ENCODE measurements at regions not wholly inside any gene's neighbourhood (a gene's known extent, or its start where the extent isn't known, plus 50 kb on each side); places are given as distances from the start of the nearest gene placed in this dataset.

- DNase-seq: no peak
Observed at GRCh38 chr3:163927521-163927920, 1150.8 kb downstream of the SI start.

GRCh38 chr3:163924600-163924999 lies 1153.7 kb downstream of the SI start:
- DNase-seq: peak; percentile 77

GRCh38 chr3:163919154-163919553 lies 1159.1 kb downstream of the SI start:
- DNase-seq: peak; percentile 47

DNA sequence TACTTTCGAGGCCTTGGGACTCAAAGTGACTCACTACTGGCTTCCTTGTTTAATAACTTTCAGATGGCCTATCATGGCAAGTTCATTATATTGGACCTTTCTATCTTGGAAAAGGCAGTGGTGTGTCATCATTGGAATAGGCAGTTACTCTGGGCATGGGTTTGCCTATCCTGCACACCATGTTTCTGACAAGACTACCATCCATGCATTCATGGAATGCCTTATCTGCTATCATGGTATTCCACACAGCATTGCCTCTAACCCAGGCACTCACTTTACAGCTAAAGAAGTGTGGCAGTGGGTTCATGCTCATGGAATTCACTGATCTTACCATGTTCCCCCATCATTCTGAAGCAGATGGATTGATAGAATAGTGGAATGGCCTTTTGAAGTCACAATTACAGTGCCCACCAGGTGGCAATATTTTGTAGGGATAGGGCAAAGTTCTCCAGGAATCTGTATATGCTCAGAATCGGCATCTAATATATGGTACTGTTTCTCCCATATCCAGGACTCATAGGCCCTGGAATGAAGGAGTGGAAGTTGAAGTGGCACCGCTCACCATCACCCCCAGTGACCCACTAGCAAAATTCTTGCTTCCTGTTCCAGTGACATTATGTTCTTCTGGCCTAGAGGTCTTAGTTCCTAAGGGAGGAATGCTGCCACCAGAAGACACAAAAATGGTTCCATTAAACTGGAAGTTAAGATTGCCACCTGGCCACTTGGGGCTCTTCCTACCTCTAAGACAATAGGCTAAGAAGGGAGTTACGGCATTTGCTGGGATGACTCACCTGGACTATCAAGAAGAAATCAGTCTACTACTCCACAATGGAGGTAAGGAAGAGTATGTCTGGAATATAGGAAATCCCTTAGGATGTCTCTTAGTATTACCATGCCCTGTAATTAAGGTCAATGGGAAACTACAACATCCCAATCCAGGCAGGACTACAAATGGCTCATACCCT lies 1161.4 kb downstream of the SI start:
- peak; percentile 72 for DNase-seq

GRCh38 chr3:163915280-163915679 lies 1163.0 kb downstream of the SI start:
- no peak for DNase-seq

- DNase-seq: no peak
Observed at GRCh38 chr3:163914567-163914966, 1163.7 kb downstream of the SI start.

GRCh38 chr3:163891771-163892170 lies 1186.5 kb downstream of the SI start:
- no peak for DNase-seq

GRCh38 chr3:163890661-163891060 lies 1187.6 kb downstream of the SI start:
- no peak for DNase-seq

GRCh38 chr3:163879172-163879571 lies 1199.1 kb downstream of the SI start:
- DNase-seq: no peak

GRCh38 chr3:163878396-163878795 lies 1199.9 kb downstream of the SI start:
- DNase-seq: peak; percentile 17

DNA sequence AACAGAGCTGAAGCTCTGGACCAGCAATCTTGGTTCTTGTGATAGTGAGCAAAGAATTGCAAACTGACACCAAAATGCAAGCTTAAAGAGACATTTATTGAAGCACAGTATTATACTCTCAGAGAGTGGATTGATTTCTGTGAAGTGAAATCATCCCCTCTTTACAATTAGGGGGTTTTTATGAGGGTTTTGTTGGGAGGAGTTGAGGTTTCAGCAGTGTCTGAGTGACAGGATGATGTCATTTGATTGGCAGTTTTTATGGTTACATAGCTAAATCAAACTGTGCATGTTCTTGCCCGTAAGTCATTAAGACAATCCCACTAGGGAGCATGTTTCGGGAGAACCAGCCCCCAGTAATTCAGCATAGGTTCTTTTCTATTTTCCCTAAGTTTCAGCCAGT lies 1200.5 kb downstream of the SI start:
- DNase-seq: no peak

DNA sequence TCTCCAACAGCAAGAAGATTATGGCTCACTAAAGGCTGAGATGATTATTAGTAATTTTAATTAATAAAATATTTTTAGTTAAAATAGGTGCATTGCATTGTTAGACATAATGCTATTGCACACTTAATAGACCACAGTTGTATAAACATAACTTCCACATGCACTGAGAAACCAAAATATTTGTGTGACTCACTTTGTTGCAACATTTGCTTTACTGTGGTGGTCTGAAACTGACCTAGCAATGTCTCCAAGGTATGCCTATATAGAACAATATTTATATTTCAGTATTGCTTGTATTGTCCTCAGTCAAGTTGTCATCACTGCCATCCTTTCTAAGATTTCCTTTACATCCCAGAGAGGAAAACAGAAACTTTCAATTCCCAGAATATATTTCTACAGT lies 1215.2 kb downstream of the SI start:
- DNase-seq: no peak

DNA sequence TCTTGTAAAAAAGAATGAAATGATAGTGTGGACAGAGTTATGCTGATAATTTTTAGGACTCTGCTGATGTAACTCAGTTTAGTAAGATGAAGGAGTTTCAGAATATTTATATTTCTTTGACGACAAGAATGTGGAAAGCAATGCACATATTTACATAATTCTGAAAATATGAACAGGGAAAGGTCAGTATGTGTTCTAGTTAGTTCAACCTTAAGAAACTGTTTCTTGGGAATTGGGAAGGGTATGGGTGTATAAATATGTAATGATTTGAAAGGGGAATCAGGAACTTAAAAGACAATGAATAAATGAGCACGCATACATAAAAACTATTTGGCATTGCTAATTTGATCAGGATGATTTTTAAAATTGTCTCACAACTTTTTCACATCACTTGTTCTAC lies 1226.1 kb downstream of the SI start:
- DNase-seq: no peak

DNA sequence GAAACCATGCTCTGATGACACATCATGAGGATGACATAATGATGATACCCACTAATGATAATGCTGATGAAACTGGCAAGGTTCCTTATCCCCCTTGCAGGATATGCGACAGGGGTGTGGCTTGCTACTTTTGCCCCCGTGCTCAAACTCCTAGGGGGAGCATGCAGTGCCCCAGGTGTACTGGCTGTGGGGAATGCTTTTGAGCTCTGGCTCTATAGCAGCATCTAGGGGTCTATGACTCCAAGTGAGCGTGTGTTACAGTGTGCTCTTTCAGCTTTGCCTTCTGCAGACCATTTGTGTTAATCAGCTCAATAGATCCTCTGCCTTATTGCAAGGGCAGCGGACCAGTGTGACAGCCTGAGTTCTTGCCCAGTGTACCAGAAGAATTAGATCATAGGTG lies 1239.5 kb downstream of the SI start:
- DNase-seq: no peak

- no peak for DNase-seq
Observed at GRCh38 chr3:163832547-163832946, 1245.7 kb downstream of the SI start.

DNA sequence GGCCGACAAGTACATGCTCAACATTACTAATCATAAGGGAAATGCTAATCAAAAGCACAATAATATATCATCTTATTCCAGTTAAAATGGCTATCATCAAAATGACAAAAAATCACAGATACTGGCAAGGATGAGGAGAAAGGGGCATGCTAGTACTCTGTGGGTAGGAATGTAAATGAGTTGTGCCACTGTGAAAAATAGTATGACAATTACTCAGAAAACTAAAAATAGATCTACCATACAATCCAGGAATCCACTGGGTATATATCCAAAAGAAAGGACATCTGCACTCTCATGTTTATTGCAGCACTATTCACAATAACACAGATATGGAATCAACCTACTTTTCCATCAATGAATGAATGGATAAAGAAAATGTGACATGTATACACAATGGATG lies 1256.5 kb downstream of the SI start:
- no peak for DNase-seq

- no peak for DNase-seq
Observed at GRCh38 chr3:163817015-163817414, 1261.3 kb downstream of the SI start.

- DNase-seq: no peak
Observed at GRCh38 chr3:163813935-163814334, 1264.4 kb downstream of the SI start.

GRCh38 chr3:163812006-163812405 lies 1266.3 kb downstream of the SI start:
- no peak for DNase-seq

DNA sequence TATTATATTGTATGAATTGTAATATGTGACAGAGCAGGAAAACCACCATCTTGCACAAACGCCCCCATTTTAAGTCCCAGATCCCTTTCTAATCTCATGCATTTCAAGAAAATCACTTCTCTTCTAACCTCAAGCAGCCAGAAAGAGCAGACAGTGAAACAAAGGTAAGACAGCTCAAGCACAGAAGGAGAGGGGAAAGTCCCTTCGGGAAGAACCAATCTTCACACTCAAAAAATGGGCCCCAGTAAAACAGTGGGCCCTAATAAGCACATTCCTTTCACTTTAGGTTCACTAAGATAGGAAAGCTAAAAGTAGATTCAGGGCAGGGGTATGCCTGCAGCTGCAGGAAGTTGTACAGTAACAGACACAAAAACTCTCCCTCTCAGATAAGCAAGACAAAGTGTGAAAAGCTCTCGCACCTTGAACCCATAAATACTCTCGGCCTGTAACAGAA lies 1268.7 kb downstream of the SI start:
- no peak for DNase-seq

DNA sequence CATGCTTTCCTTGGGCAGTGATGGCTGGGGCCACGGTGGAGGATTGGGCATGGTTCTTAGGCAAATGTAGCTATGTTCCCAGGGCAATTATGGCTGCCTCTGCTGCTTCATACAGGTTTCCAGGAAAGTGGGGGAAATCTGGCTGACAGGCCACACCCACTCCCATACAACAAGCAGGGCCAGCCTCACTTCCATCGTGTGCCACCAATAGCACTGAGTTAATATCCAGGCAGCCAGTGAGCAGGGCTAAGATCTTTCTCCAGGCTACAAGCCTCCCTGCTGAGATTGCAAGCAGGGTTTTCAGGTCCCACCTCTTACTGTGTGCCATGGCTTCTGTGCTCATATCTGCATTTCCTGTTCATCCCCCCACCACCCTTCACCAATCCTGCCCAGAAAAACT lies 1291.9 kb downstream of the SI start:
- no peak for DNase-seq

- peak; percentile 75 for DNase-seq
Observed at GRCh38 chr3:163785693-163786092, 1292.6 kb downstream of the SI start.

- DNase-seq: peak; percentile 3
Observed at GRCh38 chr3:163779396-163780344, 1298.6 kb downstream of the SI start.

DNA sequence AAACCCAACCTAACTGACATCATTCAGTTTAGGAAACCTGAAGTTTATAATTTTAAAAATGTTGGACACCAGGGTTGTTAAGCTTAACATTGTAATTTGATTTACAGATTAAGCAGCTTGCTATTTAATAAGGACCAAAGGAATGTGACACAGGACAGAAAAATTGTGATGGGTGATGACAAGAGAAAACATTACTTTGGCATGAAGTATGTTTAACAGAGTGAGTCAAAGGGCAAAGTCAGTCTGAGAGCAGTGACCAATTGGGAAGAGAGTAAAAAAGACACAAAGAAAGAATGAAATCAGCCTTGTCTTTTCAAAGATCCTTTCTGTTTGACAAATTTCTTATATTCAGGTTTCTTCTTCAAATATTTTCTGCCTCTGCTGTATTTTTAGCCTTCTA lies 1301.6 kb downstream of the SI start:
- DNase-seq: no peak
